Astrocyte of the spinal cord (primary cell): ENCODE measurements at regions not wholly inside any gene's neighbourhood (a gene's known extent, or its start where the extent isn't known, plus 50 kb on each side); places are given as distances from the start of the nearest gene placed in this dataset.
"Not testable (repeated sequence)": the region's sequence is repeated elsewhere in the genome, so short reads cannot be mapped to it uniquely, and the experiment has no call there.

Experiments used
- DNase-seq: peaks from one replicate; pipeline ENCODE4 v3.0.0; 2011; ENCODE audit warnings: low read depth, low spot score
- H3K4me3 ChIP-seq: 2 replicates; pipeline ENCODE4 v1.5.1; 2011; ENCODE audit warnings: low read depth, mild to moderate bottlenecking, low read length, moderate library complexity
- in situ Hi-C: cut with HindIII; loops from 2 replicates; pipeline ENCODE4 v1.10.0; 2017; ENCODE audit warnings: low sequenced_read_pairs
- TF ChIP-seq, protein P1 (sequence below): IDR thresholded peaks from 2 replicates; pipeline ENCODE4 v1.5.1; 2012; ENCODE audit warnings: low read depth, mild to moderate bottlenecking, low read length, inconsistent platforms

DNA sequence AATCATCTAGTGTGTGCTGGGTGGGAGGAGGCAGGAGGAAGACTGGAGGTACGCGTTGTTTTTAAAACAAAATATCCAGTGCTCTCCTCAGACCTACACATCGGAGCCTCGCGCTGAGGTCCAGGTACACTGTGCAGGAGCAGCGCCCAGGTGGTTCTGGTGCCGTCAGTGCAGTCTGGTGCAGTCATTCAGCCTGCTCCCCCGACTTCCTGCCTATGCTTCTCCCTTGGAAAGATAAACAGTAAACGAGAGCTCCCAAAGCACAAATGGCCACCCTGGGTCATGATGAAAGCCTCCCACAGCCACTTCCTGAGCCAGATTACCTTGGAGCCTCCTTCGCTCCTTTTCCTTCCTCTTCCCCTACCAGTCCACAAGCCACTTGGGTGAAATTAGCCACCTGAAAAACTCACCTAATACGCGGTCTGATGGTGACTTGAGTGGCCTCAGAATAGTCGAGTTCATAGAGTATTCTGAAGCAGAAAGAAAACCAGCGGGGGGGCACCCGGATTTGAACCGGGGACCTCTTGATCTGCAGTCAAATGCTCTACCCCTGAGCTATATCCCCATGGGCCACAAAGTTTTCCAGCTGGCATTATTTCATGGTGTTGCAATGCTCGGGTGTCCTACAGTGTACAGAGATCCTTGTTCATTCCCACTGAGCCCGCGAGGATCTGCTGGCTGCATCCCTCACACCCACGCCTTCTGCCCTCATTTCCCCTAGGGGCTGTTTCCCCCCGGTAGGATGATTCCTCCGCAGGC, 82.5 kb downstream of the ZNF467 start:
- no peak overlapping the region for H3K4me3 ChIP-seq
- peak; percentile 17 for DNase-seq
- in situ Hi-C loops = no loop called here
- TF ChIP-seq, protein P1, sequence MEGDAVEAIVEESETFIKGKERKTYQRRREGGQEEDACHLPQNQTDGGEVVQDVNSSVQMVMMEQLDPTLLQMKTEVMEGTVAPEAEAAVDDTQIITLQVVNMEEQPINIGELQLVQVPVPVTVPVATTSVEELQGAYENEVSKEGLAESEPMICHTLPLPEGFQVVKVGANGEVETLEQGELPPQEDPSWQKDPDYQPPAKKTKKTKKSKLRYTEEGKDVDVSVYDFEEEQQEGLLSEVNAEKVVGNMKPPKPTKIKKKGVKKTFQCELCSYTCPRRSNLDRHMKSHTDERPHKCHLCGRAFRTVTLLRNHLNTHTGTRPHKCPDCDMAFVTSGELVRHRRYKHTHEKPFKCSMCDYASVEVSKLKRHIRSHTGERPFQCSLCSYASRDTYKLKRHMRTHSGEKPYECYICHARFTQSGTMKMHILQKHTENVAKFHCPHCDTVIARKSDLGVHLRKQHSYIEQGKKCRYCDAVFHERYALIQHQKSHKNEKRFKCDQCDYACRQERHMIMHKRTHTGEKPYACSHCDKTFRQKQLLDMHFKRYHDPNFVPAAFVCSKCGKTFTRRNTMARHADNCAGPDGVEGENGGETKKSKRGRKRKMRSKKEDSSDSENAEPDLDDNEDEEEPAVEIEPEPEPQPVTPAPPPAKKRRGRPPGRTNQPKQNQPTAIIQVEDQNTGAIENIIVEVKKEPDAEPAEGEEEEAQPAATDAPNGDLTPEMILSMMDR = no peak

DNA sequence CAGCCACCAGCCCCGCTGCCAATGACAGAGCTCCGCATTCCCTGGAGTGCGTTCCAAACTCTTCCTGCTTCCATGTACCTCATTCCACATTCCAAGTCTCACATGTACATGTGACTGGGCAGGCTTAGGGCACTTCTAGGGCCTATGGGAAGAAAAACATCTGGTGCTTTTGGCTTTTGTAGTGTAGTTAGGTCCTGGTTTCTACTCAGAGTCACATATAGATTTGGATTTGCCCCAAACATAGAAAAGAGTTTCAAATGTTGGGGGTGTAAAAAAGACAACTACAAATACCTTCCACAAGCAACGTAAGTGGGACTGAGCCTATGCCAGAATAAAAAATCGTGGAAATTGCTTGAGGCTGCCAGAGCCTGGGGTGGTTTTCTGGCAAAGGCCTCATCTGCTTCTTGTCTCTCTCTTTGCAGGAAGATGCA, 84.1 kb downstream of the ZNF467 start:
- DNase-seq = no peak
- TF ChIP-seq, protein P1 = no peak
- in situ Hi-C loops = no loop called here
- no peak overlapping the region for H3K4me3 ChIP-seq

DNA sequence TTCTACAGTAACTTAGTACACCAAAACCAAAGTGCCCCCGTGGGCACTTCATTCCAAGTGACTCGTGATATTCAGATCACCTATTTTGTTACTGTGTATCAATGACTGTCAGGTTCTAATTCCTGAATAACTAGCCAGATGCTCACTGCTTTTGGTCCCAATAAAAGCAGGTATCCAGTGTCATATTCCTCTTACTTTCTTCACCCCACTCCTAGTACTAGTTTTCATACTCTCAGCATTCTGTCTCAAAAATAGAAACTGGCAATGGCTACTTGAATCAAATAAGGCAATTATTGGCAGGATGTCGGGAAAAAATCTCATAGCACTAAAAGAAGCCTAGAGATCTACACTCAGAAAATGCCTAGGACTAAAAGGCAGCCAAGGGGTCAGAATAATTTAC, 84.6 kb downstream of the ZNF467 start:
- DNase-seq = no peak
- in situ Hi-C loops = no loop called here
- H3K4me3 ChIP-seq = no peak overlapping the region
- TF ChIP-seq, protein P1 = no peak

DNA sequence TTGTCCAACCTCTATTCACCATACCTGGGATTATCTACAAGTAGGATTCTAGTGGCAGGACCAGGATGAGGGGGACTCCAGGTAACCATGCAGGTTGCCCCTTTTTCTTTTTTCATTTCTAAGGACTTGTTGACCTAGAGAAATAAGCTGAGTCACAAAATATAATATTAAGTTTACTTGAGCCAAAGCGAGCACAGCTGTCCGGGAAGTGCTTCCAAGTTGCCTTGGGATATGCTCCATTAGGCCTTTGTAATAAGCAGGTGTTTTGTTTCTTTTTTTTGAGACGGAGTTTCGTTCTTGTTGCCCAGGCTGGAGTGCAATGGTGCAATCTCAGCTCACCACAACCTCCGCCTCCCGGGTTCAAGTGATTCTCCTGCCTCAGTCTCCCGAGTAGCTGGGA, 85.6 kb downstream of the ZNF467 start:
- H3K4me3 ChIP-seq, in situ Hi-C loops, DNase-seq: not testable (repeated sequence)

DNA sequence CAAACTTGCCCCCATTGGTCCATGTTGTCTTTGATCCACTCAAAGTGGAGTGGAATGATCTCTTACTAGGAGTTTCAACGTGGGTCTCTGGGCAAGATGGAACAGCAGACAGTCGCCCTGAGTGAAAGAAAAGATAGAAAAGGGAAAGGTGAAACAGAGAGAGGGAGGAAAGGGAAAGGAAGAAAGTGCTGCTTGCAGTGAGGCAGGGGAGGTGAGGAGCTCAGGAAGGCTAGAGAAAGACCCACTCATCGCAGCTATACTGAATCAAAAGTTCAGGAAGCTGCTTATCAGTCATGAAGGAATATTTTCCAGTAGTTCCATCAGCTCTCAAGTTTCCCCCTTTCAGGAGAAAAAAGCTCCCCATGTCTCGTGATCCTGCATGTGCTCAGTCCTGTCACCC, 86.9 kb downstream of the ZNF467 start:
- TF ChIP-seq, protein P1 = no peak
- no peak for DNase-seq
- in situ Hi-C loops = no loop called here
- no peak overlapping the region for H3K4me3 ChIP-seq

DNA sequence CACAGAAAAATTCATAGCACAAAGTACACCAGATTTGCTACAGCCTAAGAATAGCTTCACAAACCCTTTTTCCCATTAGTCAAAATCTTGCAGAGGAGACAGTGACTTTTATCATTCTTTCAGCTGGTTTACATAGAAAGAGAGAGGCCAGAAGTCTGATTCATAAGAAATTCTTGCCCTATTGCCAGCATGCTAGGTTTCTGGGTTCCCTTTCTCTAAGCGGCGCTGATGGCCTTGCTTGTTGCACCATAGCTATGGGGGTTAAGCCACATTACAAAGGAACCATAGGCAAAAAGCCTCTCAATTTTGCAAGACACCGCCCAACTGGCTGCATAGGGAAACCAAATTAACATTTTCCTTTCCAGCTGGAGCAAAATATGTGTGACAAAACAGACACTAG, 87.4 kb downstream of the ZNF467 start:
- DNase-seq = peak; percentile 16
- TF ChIP-seq, protein P1 = no peak
- in situ Hi-C loops = no loop called here
- no peak overlapping the region for H3K4me3 ChIP-seq

DNA sequence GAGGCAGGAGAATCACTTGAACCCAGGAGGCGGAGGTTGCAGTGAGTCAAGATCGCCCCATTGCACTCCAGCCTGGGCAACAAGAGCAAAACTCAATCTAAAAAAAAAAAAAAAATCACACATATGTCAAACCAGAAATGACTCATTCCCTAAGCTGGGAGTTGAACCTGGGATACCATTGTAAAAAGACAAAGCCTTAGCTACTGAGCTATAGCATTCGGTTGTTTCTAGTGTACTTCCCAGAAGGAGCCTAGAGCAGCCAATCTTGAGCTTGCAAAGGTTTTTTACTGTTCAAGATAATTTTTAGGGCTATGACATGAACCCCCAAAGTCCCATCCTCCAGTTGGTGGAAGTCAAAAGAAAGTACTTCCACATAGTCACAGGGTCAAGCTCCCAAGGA, 87.9 kb downstream of the ZNF467 start:
- in situ Hi-C loops = no loop called here
- TF ChIP-seq, protein P1 = no peak
- DNase-seq = no peak
- no peak overlapping the region for H3K4me3 ChIP-seq
